Keratinocyte (primary cell): ENCODE measurements at regions not wholly inside any gene's neighbourhood (a gene's known extent, or its start where the extent isn't known, plus 50 kb on each side); places are given as distances from the start of the nearest gene placed in this dataset.

Experiments
- DNase-seq: peaks from one replicate; pipeline ENCODE4 v3.0.0-alpha.2; 2011; ENCODE audit warnings: low read depth, missing footprints, low spot score
- FAIRE-seq: peaks from 2 replicates; lab custom pipeline; 2011; peaks lifted over from hg19 to GRCh38; lab: Jason Lieb, UNC
- H2AFZ ChIP-seq: 2 replicates; pipeline ENCODE4 v1.6.0; 2012; ENCODE audit warnings: low read length, control low read depth, inconsistent platforms; ENCODE audit not compliant: control insufficient read depth
- H3K27ac ChIP-seq: 2 replicates; pipeline ENCODE4 v1.5.1; 2011; ENCODE audit warnings: low read length; ENCODE audit not compliant: control insufficient read depth, insufficient read depth
- H3K27me3 ChIP-seq: 3 replicates; pipeline ENCODE4 v1.6.0; 2011; ENCODE audit warnings: low read length; ENCODE audit not compliant: control insufficient read depth, insufficient read depth; ENCODE audit errors: extremely low read depth
- H3K36me3 ChIP-seq, 2 experiments: 2 replicates in 1 of 2; 3 replicates in 1 of 2; pipeline ENCODE4 v1.5.1; 2011; ENCODE audit warnings: low read length in 2 of 2, mild to moderate bottlenecking in 1 of 2; ENCODE audit not compliant: control insufficient read depth in 2 of 2, insufficient read depth in 2 of 2; ENCODE audit errors: extremely low read depth in 1 of 2
- H3K4me1 ChIP-seq: 3 replicates; pipeline ENCODE4 v1.5.1; 2011; ENCODE audit warnings: low read length; ENCODE audit not compliant: control insufficient read depth, insufficient read depth; ENCODE audit errors: extremely low read depth
- H3K4me2 ChIP-seq: 3 replicates; pipeline ENCODE4 v1.6.0; 2011; ENCODE audit warnings: low read depth, low read length; ENCODE audit not compliant: control insufficient read depth, insufficient read depth; ENCODE audit errors: extremely low read depth
- H3K4me3 ChIP-seq, 3 experiments: fragments of 200-600 bp in 1 of 3; sonication (generic) in 1 of 3; 2 replicates in 2 of 3; 3 replicates in 1 of 3; pipeline ENCODE4 v1.5.1; 2011 to 2016; ENCODE audit warnings: low read length in 3 of 3, mild to moderate bottlenecking in 3 of 3, control low read depth in 2 of 3, inconsistent platforms in 1 of 3, low read depth in 1 of 3, mixed read lengths in 1 of 3, mixed run types in 1 of 3, moderate library complexity in 1 of 3; ENCODE audit not compliant: control insufficient read depth in 2 of 3, insufficient read depth in 2 of 3; ENCODE audit errors: extremely low read depth in 1 of 3
- H3K79me2 ChIP-seq: 2 replicates; pipeline ENCODE4 v1.6.0; 2012; ENCODE audit warnings: low read length; ENCODE audit not compliant: control insufficient read depth, insufficient read depth
- H3K9ac ChIP-seq: 3 replicates; pipeline ENCODE4 v1.6.0; 2011; ENCODE audit warnings: low read length; ENCODE audit not compliant: control insufficient read depth, insufficient read depth; ENCODE audit errors: extremely low read depth
- H3K9me1 ChIP-seq: 3 replicates; pipeline ENCODE4 v1.6.0; 2011; ENCODE audit warnings: low read length; ENCODE audit not compliant: control insufficient read depth, insufficient read depth; ENCODE audit errors: extremely low read depth
- H3K9me3 ChIP-seq: 2 replicates; pipeline ENCODE4 v1.5.1; 2012; ENCODE audit warnings: low read depth, low read length; ENCODE audit not compliant: control insufficient read depth
- H4K20me1 ChIP-seq: 3 replicates; pipeline ENCODE4 v1.6.0; 2011; ENCODE audit warnings: low read length; ENCODE audit not compliant: control insufficient read depth, insufficient read depth; ENCODE audit errors: extremely low read depth
- EZH2 ChIP-seq: IDR thresholded peaks from one replicate; pipeline ENCODE4 v1.6.1; 2012; ENCODE audit warnings: inconsistent platforms, mild to moderate bottlenecking, low read length, moderate library complexity
- dilution Hi-C: fragments of 300-500 bp; cut with MboI; formaldehyde crosslinking; loops from one replicate; pipeline ENCODE4 v1.7.0; 2020; ENCODE audit warnings: low sequenced_read_pairs; ENCODE audit not compliant: extremely low pct_ligation_motif_present
- TF ChIP-seq, protein P1 (sequence below), 3 experiments: IDR thresholded peaks in 1 of 3; conservative IDR thresholded peaks in 1 of 3; optimal IDR thresholded peaks in 1 of 3; 2 replicates in 2 of 3; 3 replicates in 1 of 3; pipeline versions ENCODE3 to v1.5.1; 2011; ENCODE audit warnings: low read length in 3 of 3, mild to moderate bottlenecking in 3 of 3, moderate library complexity in 2 of 3, control low read depth in 1 of 3, inconsistent platforms in 1 of 3; ENCODE audit not compliant: insufficient read depth in 2 of 3; ENCODE audit errors: extremely low read depth in 1 of 3

DNA sequence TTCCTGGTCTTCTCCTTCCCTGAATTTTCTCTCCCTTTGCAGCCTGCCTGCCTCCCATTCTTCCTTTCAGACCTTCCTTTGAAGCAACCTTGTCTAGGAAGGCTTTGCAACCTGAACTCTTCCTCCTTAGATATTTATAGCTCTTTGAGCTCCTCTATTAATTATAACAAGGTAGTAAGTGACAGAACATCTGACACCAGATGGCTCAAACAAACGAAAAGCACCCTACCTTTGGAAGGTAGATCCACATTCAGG lies 57.2 kb upstream of the SLC1A4 start:
- no peak overlapping the region for H3K27ac ChIP-seq
- no peaks in the 10 kb centered on the region for H3K79me2 ChIP-seq
- no peaks in the 10 kb centered on the region for H3K36me3 ChIP-seq
- no peaks in the 10 kb centered on the region for H4K20me1 ChIP-seq
- no peak overlapping the region for H2AFZ ChIP-seq
- H3K9ac ChIP-seq = no peak overlapping the region
- FAIRE-seq (no peak), DNase-seq (no peak)
- H3K27me3 ChIP-seq = no peaks in the 10 kb centered on the region
- no peaks in the 10 kb centered on the region for H3K9me1 ChIP-seq
- H3K4me2 ChIP-seq = no peak overlapping the region
- no peak overlapping the region for H3K4me3 ChIP-seq
- no peak for TF ChIP-seq EZH2
- TF ChIP-seq, protein P1, sequence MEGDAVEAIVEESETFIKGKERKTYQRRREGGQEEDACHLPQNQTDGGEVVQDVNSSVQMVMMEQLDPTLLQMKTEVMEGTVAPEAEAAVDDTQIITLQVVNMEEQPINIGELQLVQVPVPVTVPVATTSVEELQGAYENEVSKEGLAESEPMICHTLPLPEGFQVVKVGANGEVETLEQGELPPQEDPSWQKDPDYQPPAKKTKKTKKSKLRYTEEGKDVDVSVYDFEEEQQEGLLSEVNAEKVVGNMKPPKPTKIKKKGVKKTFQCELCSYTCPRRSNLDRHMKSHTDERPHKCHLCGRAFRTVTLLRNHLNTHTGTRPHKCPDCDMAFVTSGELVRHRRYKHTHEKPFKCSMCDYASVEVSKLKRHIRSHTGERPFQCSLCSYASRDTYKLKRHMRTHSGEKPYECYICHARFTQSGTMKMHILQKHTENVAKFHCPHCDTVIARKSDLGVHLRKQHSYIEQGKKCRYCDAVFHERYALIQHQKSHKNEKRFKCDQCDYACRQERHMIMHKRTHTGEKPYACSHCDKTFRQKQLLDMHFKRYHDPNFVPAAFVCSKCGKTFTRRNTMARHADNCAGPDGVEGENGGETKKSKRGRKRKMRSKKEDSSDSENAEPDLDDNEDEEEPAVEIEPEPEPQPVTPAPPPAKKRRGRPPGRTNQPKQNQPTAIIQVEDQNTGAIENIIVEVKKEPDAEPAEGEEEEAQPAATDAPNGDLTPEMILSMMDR (optimal IDR thresholded peaks at IDR 0.05 in 1 of 3, IDR thresholded peaks at IDR 0.05 in 1 of 3, conservative IDR thresholded peaks at IDR 0.05 in 1 of 3; ENCODE audit: extremely low read depth in 1 of 3, insufficient read depth in 2 of 3, low read length in 3 of 3) = no peak
- H3K4me1 ChIP-seq = peaks cover 10% of the 10 kb centered on the region
- no peaks in the 10 kb centered on the region for H3K9me3 ChIP-seq
- dilution Hi-C loops = no loop called here

DNA sequence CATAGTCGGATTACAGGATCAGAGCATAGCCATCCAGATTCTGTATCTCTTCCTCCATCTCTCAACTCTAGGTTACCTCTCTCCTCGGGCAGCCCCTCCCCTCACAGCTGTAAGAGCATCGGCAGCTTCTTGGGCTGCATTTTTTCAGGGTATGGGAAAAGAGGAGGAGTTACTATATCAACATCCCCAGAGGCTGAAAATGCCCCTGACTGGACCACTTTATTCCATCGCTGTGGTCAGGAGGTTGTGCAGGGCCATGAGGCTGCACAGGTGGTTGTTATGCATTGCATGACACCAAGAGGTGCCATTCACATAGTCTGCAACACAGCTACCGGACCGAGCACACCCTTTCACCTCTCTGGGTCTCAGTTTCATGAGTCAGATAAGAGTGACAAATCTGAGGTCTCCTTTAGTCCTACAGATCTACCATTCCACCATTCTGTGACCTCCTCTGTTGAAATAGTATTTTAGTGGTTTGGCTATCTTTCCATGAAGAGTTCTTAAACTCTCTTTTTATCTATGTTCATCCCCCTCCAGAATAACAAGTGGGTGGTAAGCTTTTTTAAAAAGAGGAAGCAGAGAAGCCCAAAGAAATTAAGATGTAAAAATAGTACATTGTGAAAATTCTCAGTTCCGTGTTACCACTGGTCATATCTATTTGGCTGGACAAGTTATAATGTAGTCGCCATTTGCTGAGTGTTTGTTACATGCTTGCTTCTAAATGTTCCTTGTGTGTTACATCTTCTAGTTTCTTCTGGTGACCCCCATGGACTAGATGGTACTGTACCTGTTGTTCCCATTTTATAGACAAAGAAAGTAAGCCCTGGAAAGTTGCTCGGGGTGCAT lies 56.6 kb upstream of the SLC1A4 start:
- Histone ChIP-seq H3K4me3 (no peak overlapping the region), H3K9me3 (no peaks in the 10 kb centered on the region), H3K4me1 (peaks cover 10% of the 10 kb centered on the region), H4K20me1 (no peaks in the 10 kb centered on the region), H3K9me1 (no peaks in the 10 kb centered on the region), H3K27ac (no peak overlapping the region), H3K79me2 (no peaks in the 10 kb centered on the region), H2AFZ (no peak overlapping the region), H3K9ac (no peak overlapping the region), H3K36me3 (no peaks in the 10 kb centered on the region), H3K27me3 (no peaks in the 10 kb centered on the region), H3K4me2 (no peak overlapping the region)
- no peak for TF ChIP-seq EZH2
- TF ChIP-seq, protein P1 (optimal IDR thresholded peaks at IDR 0.05 in 1 of 3, IDR thresholded peaks at IDR 0.05 in 1 of 3, conservative IDR thresholded peaks at IDR 0.05 in 1 of 3; ENCODE audit: extremely low read depth in 1 of 3, insufficient read depth in 2 of 3, low read length in 3 of 3) = no peak
- FAIRE-seq (no peak), DNase-seq (no peak)
- dilution Hi-C loops = no loop called here
